ENCODE measurements at regions not wholly inside any gene's neighbourhood (a gene's known extent, or its start where the extent isn't known, plus 50 kb on each side); places are given as distances from the start of the nearest gene placed in this dataset.

GRCh38 chr9:1274334-1274733 lies 224.2 kb downstream of the DMRT2 start:
- H3K27ac ChIP-seq: no peak overlapping the region
- H3K9me3 ChIP-seq: no peaks in the 10 kb centered on the region
- H3K27me3 ChIP-seq: no peaks in the 10 kb centered on the region
- no peak for TF ChIP-seq CTCF (IDR thresholded peaks at IDR 0.05)
- no peak for DNase-seq (ENCODE audit: low spot score)
- no peaks in the 10 kb centered on the region for H3K4me1 ChIP-seq
- no peak overlapping the region for H3K4me3 ChIP-seq
- no peaks in the 10 kb centered on the region for H3K36me3 ChIP-seq

DNA sequence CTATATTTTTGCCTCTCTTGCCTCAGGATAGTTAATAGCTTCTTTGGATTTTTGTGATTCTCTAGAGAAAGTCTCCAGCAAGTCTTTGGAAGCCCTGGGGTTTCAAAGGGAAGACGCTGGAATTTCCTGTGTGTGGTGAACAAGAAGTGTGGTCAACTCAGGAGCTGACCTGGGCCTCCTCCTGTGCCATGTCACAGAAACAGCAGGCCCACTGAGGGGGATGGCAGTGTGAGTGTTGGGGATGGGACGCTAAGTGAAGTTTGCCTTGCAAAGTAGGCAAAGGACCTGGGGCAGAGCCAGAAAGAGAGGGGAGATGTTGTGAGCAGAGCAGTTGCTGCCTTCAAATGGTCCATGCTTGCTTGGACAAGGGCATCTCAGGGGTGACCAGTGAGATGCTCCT lies 226.3 kb downstream of the DMRT2 start:
- Histone ChIP-seq H3K4me3 (no peak overlapping the region), H3K27me3 (no peaks in the 10 kb centered on the region), H3K27ac (no peak overlapping the region), H3K36me3 (no peaks in the 10 kb centered on the region), H3K9me3 (no peaks in the 10 kb centered on the region), H3K4me1 (no peaks in the 10 kb centered on the region)
- no peak for DNase-seq (ENCODE audit: low spot score)
- TF ChIP-seq CTCF (IDR thresholded peaks at IDR 0.05): no peak

GRCh38 chr9:1284727-1285126 lies 234.6 kb downstream of the DMRT2 start:
- TF ChIP-seq CTCF (IDR thresholded peaks at IDR 0.05): no peak
- Histone ChIP-seq H3K27me3 (no peaks in the 10 kb centered on the region), H3K27ac (no peak overlapping the region), H3K4me3 (no peak overlapping the region), H3K4me1 (no peaks in the 10 kb centered on the region), H3K9me3 (no peaks in the 10 kb centered on the region), H3K36me3 (no peaks in the 10 kb centered on the region)
- no peak for DNase-seq (ENCODE audit: low spot score)

DNA sequence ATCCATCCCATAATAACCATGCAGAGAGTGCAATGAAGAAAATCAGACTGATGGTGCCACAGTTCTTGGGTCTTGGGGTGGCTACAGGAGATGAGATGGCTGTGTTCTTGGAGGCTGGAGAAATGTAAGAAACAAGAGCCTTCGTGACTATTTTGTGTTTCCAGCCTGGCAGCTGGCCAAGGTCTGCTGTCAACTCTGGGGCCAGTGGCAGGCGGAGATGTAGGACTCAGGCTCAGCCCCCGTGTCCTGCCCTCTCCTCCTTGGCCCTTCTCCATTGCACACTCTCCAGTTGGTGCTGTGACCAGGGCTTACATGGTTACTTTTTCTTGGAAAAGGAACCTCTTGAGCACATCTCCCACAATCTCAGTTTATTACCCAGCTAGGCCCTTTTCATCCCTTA lies 235.4 kb downstream of the DMRT2 start:
- no peak overlapping the region for H3K27ac ChIP-seq
- no peak for DNase-seq (ENCODE audit: low spot score)

GRCh38 chr9:1292384-1292783 lies 242.2 kb downstream of the DMRT2 start:
- TF ChIP-seq CTCF (IDR thresholded peaks at IDR 0.05): no peak
- Histone ChIP-seq H3K36me3 (no peaks in the 10 kb centered on the region), H3K4me3 (no peak overlapping the region), H3K9me3 (no peaks in the 10 kb centered on the region), H3K27me3 (no peaks in the 10 kb centered on the region), H3K4me1 (no peaks in the 10 kb centered on the region), H3K27ac (no peak overlapping the region)
- no peak for DNase-seq (ENCODE audit: low spot score)

More for the DNA sequence above, 235.4 kb downstream of the DMRT2 start:
- Histone ChIP-seq H3K27me3 (no peaks in the 10 kb centered on the region), H3K36me3 (no peaks in the 10 kb centered on the region), H3K9me3 (no peaks in the 10 kb centered on the region), H3K4me3 (no peak overlapping the region), H3K4me1 (no peaks in the 10 kb centered on the region)
- no peak for TF ChIP-seq CTCF (IDR thresholded peaks at IDR 0.05)

DNA sequence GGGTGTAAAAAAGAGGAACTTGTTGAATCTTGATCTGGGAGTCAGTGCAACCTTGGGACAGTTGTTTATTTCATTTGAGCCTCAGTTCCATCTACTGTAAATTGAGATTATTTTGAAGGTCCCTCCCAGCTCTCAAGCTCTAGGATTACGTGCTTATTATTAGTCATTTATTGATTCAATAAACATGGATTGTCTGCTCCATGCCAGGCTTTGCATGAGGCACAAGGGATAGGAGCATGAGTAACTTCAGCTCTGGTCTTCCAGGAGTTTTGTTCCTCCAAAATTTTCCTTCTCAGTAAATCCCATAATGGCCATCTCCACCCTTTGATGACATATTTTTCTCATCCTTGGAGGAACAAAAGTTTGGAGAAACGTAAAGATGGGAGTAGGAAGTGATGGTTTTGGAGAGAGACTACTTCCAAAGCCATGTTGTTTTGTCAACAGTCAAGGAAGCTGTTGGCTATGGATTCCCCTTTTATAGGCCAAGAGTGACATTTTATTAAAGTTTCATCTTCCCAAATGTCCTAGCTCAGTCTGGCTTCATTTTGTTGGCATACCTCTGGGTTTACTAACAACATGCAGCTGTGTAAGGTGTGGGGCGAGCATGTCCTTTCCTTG lies 244.6 kb downstream of the DMRT2 start:
- Histone ChIP-seq H3K27ac (no peak overlapping the region), H3K36me3 (no peaks in the 10 kb centered on the region), H3K9me3 (no peaks in the 10 kb centered on the region), H3K27me3 (no peaks in the 10 kb centered on the region), H3K4me1 (no peaks in the 10 kb centered on the region), H3K4me3 (no peak overlapping the region)
- no peak for TF ChIP-seq CTCF (IDR thresholded peaks at IDR 0.05)
- no peak for DNase-seq (ENCODE audit: low spot score)

Data from right atrium auricular region (tissue), 2 donors.